CD14-positive monocyte (primary cell): ENCODE measurements at regions not wholly inside any gene's neighbourhood (a gene's known extent, or its start where the extent isn't known, plus 50 kb on each side); places are given as distances from the start of the nearest gene placed in this dataset.

Source experiments
- DNase-seq, 3 donors: peaks; one replicate each; pipeline ENCODE4 v3.0.0-alpha.2; 2011 to 2022
- H2AFZ ChIP-seq: 2 replicates; pipeline ENCODE4 v1.6.0; 2012; ENCODE audit warnings: mild to moderate bottlenecking, low read depth, low read length, inconsistent platforms; ENCODE audit not compliant: insufficient read depth, poor library complexity, severe bottlenecking
- H3K27ac ChIP-seq, 2 donors: 1 replicate in 1 of 2; 2 replicates in 1 of 2; pipeline ENCODE4 v1.5.1; 2012 to 2013; ENCODE audit warnings: low read length in 2 of 2, control low read depth in 1 of 2, inconsistent platforms in 1 of 2, low read depth in 1 of 2, mild to moderate bottlenecking in 1 of 2
- H3K27me3 ChIP-seq, 2 donors: one replicate each; pipeline versions ENCODE4 v1.6.0 to v1.6.1; 2011 to 2013; ENCODE audit warnings: low read length in 2 of 2; ENCODE audit not compliant: control insufficient read depth in 2 of 2, insufficient read depth in 2 of 2
- H3K36me3 ChIP-seq, 2 donors: replicated peaks in 1 of 2; 1 replicate in 1 of 2; 2 replicates in 1 of 2; pipeline versions ENCODE4 v1.5.1 to v1.6.1; 2012 to 2013; ENCODE audit warnings: low read length in 2 of 2, control low read depth in 1 of 2, inconsistent platforms in 1 of 2, mild to moderate bottlenecking in 1 of 2; ENCODE audit not compliant: insufficient read depth in 2 of 2, control insufficient read depth in 1 of 2
- H3K4me1 ChIP-seq, 2 donors: 1 replicate in 1 of 2; 2 replicates in 1 of 2; pipeline versions ENCODE4 v1.5.1 to v1.6.1; 2012 to 2013; ENCODE audit warnings: low read length in 2 of 2, control low read depth in 1 of 2, inconsistent platforms in 1 of 2, mild to moderate bottlenecking in 1 of 2, moderate library complexity in 1 of 2; ENCODE audit not compliant: insufficient read depth in 2 of 2, control insufficient read depth in 1 of 2
- H3K4me2 ChIP-seq: replicated peaks from 2 replicates; pipeline ENCODE3; 2012; ENCODE audit warnings: low read length, moderate library complexity, mild to moderate bottlenecking; ENCODE audit not compliant: poor library complexity, severe bottlenecking; ENCODE audit errors: extremely low read depth
- H3K4me3 ChIP-seq, 3 experiments: fragments of 200-600 bp in 1 of 3; sonication (generic) in 1 of 3; replicated peaks in 1 of 3; 1 replicate in 2 of 3; 2 replicates in 1 of 3; pipeline ENCODE4 v1.5.1; 2011 to 2013; ENCODE audit warnings: low read length in 3 of 3, mild to moderate bottlenecking in 3 of 3, control low read depth in 2 of 3, low read depth in 2 of 3, inconsistent platforms in 1 of 3, moderate library complexity in 1 of 3
- H3K79me2 ChIP-seq: 2 replicates; pipeline ENCODE4 v1.6.0; 2012; ENCODE audit warnings: mild to moderate bottlenecking, control low read depth, inconsistent platforms, low read length, moderate library complexity; ENCODE audit not compliant: insufficient read depth
- H3K9ac ChIP-seq: 2 replicates; pipeline ENCODE4 v1.6.0; 2017; ENCODE audit warnings: low read length, mild to moderate bottlenecking; ENCODE audit not compliant: insufficient read depth, poor library complexity, severe bottlenecking
- H3K9me3 ChIP-seq, 2 donors: replicated peaks in 1 of 2; 1 replicate in 1 of 2; 2 replicates in 1 of 2; pipeline versions ENCODE4 v1.5.1 to v1.6.1; 2012 to 2013; ENCODE audit warnings: low read length in 2 of 2, control low read depth in 1 of 2; ENCODE audit not compliant: control insufficient read depth in 1 of 2, insufficient read depth in 1 of 2
- H4K20me1 ChIP-seq: 2 replicates; pipeline ENCODE4 v1.6.0; 2012; ENCODE audit warnings: mild to moderate bottlenecking, low read length, control low read depth, moderate library complexity; ENCODE audit not compliant: insufficient read depth
- H3K27ac Mint-ChIP-seq, 7 donors: one replicate each; pipeline ENCODE4 v1.8.0; 2020; ENCODE audit warnings: mild to moderate bottlenecking in 7 of 7, mixed read lengths in 7 of 7, moderate library complexity in 6 of 7, inconsistent platforms in 2 of 7
- H3K27me3 Mint-ChIP-seq, 3 donors: one replicate each; pipeline ENCODE4 v1.8.0; 2021 to 2022; ENCODE audit warnings: low read depth in 3 of 3, mild to moderate bottlenecking in 3 of 3, mixed read lengths in 3 of 3, moderate library complexity in 3 of 3, inconsistent platforms in 1 of 3
- H3K36me3 Mint-ChIP-seq, 2 donors: one replicate each; pipeline ENCODE4 v1.8.0; 2020; ENCODE audit warnings: mixed read lengths in 2 of 2, inconsistent platforms in 1 of 2, mild to moderate bottlenecking in 1 of 2
- H3K4me1 Mint-ChIP-seq: one replicate; pipeline ENCODE4 v1.8.0; 2020; ENCODE audit warnings: mild to moderate bottlenecking, mixed read lengths
- H3K4me3 Mint-ChIP-seq, 2 donors: one replicate each; pipeline ENCODE4 v1.8.0; 2020; ENCODE audit warnings: mild to moderate bottlenecking in 2 of 2, mixed read lengths in 2 of 2, moderate library complexity in 1 of 2
- H3K9me3 Mint-ChIP-seq, 7 donors: one replicate each; pipeline ENCODE4 v1.8.0; 2020 to 2022; ENCODE audit warnings: mixed read lengths in 7 of 7, mild to moderate bottlenecking in 6 of 7, moderate library complexity in 6 of 7, inconsistent platforms in 2 of 7
- CTCF ChIP-seq: fragments of 200-600 bp; IDR thresholded peaks from one replicate; pipeline ENCODE4 v1.8.0; 2022; ENCODE audit warnings: antibody characterized with exemption, mild to moderate bottlenecking
- WGBS: methylation state at CpG from one replicate; pipeline ENCODE4 v1.1.5; 2013; ENCODE audit warnings: missing lambda C conversion rate; ENCODE audit not compliant: insufficient coverage; 5-methylcytosine and 5-hydroxymethylcytosine counted together
- intact Hi-C, 2 donors: fragments of 100-400 bp; cut with micrococcal nuclease; formaldehyde crosslinking; loops; one replicate each; pipeline versions ENCODE4 v1.15.0 to v1.15.1; 2023

DNA sequence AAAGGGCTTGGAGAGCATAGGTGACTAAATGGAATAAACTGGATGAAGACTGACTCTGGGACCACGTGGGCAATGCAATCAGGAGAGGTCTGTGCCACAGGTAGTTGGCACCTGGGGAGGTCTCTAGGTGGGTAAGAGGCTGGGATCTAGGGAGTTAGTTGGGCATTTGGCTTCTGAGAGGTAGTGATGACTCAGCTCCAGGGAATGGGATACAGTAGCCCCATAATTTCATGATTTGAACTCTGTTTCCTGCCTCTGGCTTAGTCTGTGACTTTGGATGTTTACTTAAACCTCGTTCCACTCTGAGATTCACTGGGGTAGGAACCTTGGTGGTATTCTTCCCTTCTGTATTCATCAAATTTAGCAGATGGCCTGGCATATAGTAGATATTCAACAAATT lies 240.8 kb downstream of the KIF4B start:
- DNase-seq, result no peak
- Histone ChIP-seq H3K4me3 (no peak overlapping the region), H3K27me3 (no peaks in the 10 kb centered on the region), H3K9ac (no peak overlapping the region), H3K4me1 (no peaks in the 10 kb centered on the region), H3K36me3 (no peaks in the 10 kb centered on the region), H3K4me2 (no peak overlapping the region), H3K27ac (no peak overlapping the region), H4K20me1 (no peaks in the 10 kb centered on the region), H2AFZ (no peak overlapping the region), H3K79me2 (no peaks in the 10 kb centered on the region), H3K9me3 (no peaks in the 10 kb centered on the region)
- intact Hi-C loops, result no loop called here
- Mint-ChIP-seq H3K4me3 (no peak overlapping the region), H3K9me3 (peaks cover 0 to 6% (median 1%) of the 10 kb centered on the region in 7 donors), H3K27ac (peak overlapping the region in 1 of 7 donors; percentile 9), H3K4me1 (no peaks in the 10 kb centered on the region), H3K27me3 (peaks cover 0 to 8% (median 1%) of the 10 kb centered on the region in 3 donors), H3K36me3 (no peaks in the 10 kb centered on the region)
- no peak for TF ChIP-seq CTCF
- 79% methylated on average over 1 of the region's 2 CpGs for WGBS

DNA sequence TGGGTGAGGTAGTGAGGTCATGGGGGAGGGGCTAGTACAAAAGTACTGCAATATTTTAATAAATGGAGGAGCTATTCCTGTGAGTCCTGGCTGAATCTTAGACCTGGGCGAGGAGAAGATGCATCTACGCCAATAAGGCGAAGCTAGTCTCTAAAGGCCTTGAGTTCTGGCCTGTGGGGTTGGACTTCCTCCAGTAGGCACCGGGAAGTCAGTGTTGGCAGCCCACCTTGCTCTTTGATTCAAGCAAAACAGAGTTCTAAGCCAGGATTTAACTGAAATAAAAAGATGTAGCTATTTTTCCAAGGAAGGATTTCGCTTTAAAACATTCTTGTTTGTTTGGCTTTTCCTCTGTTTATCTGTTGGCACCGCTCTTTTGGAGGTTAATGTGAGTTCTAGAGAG lies 244.6 kb downstream of the KIF4B start:
- TF ChIP-seq CTCF, result no peak
- no peaks in the 10 kb centered on the region for H3K36me3 Mint-ChIP-seq
- Histone ChIP-seq H3K9ac (no peak overlapping the region), H3K4me2 (no peak overlapping the region), H3K9me3 (no peaks in the 10 kb centered on the region), H3K79me2 (no peaks in the 10 kb centered on the region), H3K27ac (no peak overlapping the region), H4K20me1 (no peaks in the 10 kb centered on the region), H3K36me3 (no peaks in the 10 kb centered on the region), H3K27me3 (no peaks in the 10 kb centered on the region), H2AFZ (no peak overlapping the region), H3K4me1 (no peaks in the 10 kb centered on the region), H3K4me3 (no peak overlapping the region)
- H3K27me3 Mint-ChIP-seq, result peaks cover 0 to 2% (median 1%) of the 10 kb centered on the region in 3 donors
- H3K27ac Mint-ChIP-seq, result peak overlapping the region in 1 of 7 donors; percentile 22
- DNase-seq, result no peak
- WGBS, result 87% methylated on average over 4 of the region's 6 CpGs
- peaks cover 0 to 6% (median 1%) of the 10 kb centered on the region in 7 donors for H3K9me3 Mint-ChIP-seq
- H3K4me1 Mint-ChIP-seq, result no peaks in the 10 kb centered on the region
- intact Hi-C loops, result no loop called here
- H3K4me3 Mint-ChIP-seq, result no peak overlapping the region
